Hematopoietic multipotent progenitor cell treated with erythropoietin and hydrocortisone succinate and interleukin-3 and kit ligand, for 6 days (in vitro differentiated cells): ENCODE measurements at regions not wholly inside any gene's neighbourhood (a gene's known extent, or its start where the extent isn't known, plus 50 kb on each side); places are given as distances from the start of the nearest gene placed in this dataset.
"Not testable (repeated sequence)": the region's sequence is repeated elsewhere in the genome, so short reads cannot be mapped to it uniquely, and the experiment has no call there.

ENCODE experiments used
- DNase-seq: peaks from one replicate; pipeline ENCODE4 v3.0.0-alpha.2; 2015

DNA sequence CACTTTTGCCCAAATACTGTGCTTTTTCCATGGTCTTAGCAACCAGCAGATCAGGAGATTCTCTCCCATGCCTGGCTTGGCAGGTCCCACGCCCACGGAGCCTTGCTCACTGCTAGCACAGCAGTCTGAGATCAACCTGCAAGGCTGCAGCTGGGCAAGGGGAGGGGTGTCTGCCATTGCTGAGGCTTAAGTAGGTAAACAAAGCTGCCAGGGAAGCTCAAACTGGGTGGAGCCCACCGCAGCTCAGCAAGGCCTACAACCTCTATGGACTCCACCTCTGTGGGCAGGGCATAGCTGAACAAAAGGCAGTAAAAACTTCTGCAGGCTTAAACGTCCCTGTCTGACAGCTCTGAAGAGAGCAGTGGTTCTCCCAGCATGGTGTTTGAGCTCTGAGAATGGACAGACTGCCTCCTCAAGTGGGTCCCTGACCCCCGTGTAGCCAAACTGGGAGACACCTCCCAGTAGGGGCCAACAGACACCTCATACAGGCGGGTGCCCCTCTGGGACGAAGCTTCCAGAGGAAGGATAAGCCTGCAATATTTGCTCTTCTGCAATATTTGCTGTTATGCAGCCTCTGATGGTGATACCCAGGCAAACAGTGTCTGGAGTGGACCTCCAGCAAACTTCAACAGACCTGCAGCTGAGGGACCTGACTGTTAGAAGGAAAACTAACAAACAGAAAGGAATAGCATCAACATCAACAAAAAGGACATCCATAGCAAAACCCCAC lies 132.8 kb upstream of the STARD13 start:
- not testable (repeated sequence) for DNase-seq

DNA sequence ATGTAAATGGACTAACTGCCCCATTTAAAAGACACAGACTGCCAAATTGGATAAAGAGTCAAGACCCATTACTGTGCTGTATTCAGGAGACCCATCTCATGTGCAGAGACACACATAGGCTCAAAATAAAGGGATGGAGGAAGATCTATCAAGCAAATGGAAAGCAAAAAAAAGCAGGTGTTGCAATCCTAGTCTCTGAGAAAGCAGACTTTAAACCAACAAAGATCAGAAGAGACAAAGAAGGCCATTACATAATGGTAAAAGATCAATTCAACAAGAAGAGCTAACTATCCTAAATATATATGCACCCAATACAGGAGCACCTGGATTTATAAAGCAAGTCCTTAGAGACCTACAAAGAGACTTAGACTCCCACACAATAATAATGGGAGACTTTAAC lies 134.6 kb upstream of the STARD13 start:
- DNase-seq = not testable (repeated sequence)

DNA sequence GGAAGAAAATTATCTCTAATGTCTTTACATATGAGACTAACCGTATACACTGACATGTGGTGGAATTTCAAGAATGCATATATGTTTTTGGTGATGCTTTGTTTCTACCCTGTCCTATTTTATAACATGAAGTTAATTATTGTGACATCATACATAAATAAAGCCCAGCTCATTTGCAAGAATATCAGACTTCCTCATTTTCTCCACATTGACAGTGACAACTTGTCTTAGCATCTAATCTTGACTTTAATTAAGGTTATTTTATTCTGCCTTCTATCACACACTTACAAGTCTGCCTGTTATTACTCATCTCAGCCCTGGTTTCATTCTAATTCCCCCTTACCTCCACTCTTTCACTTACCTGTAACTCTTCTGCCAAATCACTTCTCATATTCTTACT lies 140.6 kb upstream of the STARD13 start:
- DNase-seq = peak; percentile 7

DNA sequence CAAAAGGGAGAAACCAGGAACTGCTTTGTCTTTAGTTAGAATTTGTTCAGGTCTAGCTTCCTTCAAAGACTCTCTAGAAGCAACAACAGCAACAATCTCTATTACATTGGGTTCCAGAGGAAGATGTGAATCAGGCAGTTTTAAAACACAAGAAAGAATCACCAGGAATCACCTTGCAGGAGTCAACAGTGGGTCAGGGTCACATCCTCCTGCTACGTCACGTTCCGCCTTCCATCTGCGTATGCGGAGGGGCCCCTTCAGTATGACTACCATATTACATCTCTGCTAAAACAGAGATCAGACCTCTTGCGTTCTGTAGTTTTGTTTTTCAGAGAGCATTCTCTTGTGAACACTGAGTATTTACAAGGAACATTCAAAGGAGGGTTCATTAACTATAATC lies 147.8 kb upstream of the STARD13 start:
- DNase-seq = no peak

DNA sequence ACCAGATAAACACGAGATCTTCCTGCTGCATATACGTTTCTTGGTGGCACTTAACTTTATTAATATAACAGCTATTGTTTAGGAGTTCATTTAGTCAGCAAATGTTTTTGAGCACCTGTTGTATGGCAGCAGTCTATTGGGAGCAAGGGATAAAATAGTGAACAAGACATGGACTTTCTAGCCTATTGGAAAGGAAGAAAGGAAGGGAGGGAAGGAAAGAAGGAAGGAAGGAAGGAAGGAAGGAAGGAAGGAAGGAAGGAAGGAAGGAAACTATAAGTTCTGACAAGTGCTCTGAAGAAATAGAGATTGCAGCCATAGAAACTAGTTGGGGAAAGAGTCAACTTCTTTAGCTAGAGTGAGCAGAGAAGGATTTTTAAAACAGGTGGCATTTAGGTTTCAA lies 149.1 kb upstream of the STARD13 start:
- no peak for DNase-seq

DNA sequence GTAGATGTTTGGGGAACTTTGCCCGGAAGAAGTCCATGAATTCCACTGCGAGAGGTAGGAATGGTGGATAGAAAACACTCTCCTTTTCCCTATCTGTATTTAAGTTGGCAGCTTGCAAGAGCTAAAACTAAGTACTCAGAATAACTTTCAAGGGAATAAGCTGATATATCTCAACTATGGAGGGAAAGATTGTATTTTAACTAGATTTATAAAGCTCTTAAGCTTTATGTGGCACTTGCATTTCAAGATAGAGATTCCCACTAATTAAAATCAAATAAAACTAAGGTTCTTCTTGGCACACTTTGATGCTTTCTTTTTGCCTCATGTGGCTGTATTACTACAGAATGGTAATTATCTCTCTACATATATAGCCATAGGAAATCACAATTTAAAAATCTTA lies 149.7 kb upstream of the STARD13 start:
- DNase-seq = no peak

DNA sequence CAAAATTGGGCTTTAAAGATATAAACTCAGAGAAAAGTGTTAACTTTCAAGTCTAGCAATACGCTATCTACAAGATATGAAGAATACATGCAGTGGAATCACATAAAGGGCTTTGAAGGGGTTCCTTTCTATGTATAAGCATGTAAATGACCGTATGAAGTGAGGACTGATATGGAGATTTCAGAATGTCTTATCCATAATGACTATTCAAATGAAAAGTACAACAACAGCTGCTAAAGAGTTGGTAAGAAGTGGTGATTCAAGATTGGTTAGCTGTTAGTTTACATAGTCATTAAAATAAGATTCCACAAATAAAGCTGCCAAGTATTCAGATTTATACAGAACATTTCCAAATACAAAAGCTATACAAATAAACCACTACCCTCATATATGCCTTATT lies 153.4 kb upstream of the STARD13 start:
- no peak for DNase-seq

DNA sequence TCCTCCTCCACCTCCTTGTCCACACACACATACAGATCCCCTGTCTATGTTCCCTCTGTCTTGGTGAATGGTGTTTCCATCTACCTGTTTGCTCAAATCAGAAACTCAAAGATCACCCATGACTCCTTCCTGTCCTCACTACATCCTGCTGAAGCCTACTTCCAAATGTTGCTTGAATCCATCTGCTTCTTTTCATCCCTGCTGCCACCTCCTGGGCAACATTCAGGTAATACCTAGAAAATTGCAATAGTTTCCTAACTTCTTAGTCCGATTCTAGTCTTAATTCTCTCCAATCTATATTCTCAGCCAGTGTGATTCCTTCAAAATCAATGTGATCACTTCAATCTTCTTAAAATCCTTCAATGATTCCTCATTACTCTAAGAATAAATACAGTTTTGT lies 155.5 kb upstream of the STARD13 start:
- peak; percentile 41 for DNase-seq

DNA sequence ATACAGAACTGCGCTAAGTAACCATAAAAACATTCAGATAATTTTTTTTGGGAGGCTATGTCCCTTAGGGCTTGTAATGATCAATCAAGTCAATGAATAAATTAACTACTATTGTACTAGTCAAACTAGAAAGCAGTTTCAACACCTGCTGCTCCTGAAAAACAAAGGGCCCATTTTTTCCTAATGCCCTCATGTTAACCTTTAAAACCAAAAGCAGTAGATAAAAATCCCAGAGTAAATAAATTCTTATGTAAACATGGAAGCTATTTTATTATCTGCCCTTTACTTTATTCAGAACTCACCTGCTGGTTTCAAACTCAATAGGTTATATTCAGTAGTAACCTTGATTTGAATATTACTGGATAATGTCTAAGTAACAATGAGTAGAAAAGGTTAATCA lies 159.5 kb upstream of the STARD13 start:
- no peak for DNase-seq

DNA sequence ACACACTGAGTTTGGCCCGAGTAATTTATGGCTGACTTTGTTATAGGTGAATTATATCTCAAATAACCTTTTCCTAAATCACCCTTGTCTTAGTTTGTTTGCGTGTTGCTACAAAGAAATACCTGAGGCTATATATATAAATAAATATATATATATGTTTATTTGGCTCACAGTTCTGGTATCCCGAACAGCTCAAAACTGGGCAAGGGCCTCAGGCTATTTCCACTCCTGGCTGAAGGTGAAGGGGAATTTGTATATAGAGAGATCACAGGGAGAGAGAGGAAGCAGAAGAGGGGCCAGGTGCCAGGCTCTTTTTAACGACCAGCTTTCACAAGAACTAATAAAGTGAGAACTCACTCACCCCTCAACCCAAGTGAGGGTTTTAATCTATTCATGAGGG lies 159.9 kb upstream of the STARD13 start:
- no peak for DNase-seq

DNA sequence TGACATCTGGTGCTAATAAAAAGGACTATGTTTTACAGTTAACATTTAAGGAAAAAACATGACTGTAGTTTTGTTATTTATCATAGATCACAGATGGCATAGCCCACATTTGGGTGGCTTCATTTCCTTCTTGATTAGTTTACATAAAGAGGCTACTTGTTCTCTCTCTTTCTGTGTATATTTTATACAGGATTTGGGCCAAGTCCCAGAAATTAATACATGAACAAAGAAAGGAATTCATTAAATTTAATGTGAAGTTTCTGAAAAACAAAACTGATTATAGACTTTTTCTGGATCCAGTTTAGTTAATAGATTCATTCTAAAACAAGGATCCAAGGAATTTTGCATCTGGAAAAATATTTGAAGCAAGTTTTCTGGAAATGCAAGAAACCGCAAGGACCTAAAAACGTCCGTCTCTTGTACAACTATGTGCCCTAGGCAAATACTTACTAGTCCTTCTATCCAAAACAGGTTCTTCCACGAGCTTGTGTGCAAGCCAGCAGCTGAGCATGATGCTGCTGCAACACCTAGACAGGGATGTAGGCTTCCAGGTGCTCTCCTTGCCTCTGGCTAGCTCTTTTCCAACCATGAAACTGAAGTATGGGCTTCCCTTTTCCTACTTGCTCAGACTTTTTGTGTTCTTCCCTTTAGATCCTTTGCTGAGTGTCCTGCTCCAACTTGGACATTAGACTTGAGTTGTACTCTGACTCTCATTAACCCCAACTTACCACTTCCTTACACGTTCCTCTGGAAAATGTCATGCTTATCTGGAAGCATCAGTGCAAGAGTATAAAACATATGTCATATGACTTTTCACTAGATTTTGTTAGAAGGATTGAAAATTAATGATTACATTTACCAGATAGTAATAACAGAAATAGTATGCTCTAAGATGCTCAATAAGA lies 161.5 kb upstream of the STARD13 start:
- DNase-seq = no peak

DNA sequence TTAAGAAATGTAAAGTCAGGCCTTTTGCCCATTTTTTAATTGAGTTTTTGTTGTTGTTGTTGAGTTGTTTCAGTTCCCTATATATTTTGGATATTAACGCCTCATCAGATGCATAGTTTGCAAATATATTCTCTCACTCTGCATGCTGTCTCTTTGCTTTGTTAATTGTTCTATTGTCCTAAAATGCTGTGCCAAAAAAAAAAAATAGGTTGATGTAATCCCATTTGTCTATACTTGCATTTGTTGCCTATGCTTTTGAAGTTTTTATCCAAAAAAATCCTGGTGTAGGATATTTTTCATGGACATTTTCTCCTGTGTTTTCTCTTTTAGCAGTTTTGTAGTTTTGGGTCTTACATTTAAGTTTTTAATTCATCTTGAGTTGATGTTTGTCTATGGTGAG lies 163.3 kb upstream of the STARD13 start:
- no peak for DNase-seq

DNA sequence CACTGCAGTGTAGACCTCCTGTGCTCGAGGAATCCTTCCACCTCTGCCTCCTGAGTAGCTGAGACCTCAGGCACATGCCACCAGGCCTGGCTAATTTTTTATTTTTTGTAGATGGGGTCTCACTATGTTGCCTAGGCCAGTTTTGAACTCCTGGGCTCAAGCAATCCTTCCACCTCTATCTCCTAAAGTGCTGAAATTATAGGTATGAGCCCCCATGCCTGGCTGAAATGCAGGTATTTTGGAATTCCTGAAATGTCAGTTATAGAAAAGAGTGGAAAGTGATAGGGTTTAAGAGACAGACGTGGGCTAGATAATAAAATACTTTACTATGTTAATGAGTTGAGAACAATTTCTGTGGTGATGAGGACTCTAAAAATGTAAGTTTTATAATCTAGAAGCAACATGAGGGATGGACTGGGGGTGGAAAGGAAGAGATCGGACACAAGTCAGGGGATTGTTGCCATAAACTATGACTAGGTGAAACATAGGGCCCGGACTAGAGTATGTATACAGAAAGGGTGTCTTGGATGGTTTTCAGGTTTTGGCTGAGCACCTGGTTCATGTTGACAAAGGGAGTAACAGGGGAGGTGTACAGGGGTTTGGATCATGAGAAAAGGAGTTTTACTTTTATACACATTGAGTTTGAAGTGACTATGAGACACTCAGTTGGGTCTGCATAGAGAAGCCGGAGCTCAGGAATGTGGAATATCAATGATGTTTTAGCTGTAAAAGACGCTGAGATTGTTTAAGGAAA lies 165.6 kb upstream of the STARD13 start:
- no peak for DNase-seq

DNA sequence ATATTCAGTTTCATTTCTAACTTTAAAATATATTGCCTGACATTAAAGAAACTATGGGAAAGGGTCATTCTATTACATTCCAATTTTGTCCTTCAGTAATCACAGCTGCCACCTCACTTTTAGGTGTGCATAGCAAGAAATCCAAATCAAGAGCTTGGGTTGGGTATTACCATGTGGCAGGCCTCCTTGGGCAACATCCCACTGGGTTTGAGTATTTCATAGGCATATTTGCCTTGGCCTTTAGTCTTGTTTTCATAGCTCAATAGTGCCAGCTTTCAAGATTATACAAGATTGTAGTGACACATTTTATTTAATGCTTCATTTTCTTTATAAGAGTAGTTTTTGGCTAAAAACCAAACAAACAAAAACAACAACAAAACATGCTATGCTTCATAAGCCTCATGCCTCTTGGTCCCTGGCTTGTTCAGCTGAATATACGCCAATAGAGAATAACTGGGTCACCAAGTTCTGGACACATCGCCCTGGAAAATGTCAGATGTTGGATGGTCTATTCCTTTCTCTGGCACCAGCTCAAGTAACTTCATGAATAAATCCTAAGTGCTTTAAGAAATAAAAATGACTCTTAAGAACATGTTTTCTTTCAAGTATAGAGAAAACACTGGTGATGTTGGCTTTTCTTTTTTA lies 167.4 kb upstream of the STARD13 start:
- DNase-seq = no peak

DNA sequence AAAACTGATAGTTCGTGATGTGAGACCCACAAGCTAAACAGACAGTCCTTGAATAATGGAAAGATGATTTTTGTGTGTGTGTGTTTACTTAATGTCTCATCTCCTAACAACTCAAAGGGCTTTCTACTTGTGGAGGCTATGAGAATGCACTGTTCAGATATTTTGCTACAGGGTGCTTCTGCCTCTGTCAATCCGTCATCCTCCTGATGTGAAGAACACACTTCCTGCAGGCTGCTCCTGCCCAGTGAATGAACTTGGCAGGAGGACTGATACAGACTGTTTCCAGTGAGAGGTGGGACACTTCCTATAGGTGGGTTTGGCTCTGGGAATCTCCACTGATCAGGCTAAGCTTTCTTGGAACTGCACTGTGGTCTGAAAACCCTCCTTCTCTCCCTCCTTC lies 168.4 kb upstream of the STARD13 start:
- no peak for DNase-seq

DNA sequence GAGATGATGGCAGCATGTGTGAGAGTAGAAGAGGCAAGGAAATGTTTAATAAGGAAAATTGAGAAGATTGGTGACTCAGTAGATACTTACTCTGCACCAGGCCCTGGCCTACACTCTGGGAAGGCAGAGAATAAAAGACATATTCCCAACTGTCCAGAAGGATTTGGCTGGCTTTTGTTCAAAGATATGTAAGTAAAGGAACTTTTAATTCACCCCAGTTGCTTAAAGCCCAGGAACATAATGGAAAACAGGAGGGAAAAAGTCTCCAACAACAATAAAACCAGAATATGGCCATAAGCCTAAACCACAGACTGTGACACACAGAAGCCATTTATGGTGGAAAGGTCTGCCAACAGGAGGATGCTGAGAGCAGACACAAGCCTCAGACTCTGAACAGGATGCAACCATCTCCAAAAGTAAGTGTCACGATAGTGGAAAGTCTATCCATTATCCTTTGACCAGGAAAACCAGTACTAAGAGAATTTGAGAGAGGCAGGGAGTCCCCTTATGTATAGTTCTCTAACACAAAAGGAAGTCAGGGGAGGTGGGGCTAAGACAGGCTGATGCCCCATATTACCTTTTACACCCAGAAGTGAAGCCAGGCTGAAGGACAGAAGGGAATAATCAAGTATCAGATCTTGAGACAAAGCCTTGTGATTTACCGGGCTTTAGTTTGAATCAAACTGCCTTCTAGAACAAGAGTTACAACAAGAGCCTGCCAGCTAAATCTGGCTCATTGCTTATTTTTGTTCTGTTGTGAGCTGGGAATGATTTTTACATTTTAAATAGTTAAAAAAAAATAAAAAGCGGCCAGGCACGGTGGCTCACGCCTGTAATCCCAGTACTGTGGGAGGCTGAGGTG lies 169.5 kb upstream of the STARD13 start:
- DNase-seq = no peak

DNA sequence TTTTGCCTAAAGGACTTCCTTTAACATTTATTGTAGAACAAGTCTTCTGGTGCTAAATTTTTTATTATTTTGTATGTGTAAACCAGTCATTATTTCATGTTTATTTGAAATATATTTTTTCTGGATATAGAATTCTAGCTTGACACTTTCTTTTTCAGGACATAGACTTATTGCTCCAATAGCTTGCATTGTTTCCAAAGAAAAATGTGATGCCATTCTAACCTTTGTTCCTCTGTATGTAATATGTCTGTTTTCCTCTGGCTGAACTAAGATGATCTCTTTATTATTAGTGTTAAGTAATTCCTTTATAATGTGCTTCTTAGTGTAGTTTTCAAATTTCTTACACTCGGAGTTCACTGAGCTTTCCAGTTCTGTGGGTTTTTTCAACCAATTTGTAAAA lies 174.1 kb upstream of the STARD13 start:
- DNase-seq = no peak

DNA sequence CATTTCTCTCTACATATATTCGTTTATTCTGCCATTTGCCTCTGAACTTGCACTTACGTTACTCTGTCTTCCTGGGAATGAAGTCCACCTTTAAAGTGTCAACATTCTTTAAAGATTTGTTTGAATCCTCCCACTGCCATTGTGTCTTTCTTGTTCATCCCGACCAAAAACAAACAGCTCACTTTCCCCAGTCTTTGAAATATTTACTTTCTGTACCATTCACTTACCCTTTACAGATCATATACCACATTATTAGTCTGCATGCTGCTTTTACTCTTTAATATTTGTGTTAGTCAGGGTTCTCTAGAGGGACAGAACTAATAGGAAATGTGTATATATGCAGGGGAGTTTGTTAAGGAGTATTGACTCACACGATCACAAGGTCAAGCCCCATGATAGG lies 176.6 kb upstream of the STARD13 start:
- no peak for DNase-seq

DNA sequence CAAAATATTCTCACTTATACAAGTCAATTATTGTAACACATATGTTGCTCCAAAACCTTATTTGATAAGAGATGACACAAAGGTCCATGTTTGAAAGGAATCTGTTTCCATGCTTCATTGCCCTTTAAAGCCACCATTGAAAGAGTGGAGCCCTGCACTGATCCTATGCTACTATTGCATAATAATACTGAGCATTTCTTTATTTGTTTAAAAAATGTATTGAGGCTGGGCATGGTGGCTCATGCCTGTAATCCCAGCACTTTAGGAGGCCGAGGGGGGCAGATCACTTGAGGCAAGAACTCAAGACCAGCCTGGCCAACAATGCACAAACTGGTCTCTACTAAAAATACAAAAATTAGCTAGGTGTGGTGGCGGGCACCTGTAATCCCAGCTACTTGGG lies 178.8 kb upstream of the STARD13 start:
- DNase-seq = no peak

DNA sequence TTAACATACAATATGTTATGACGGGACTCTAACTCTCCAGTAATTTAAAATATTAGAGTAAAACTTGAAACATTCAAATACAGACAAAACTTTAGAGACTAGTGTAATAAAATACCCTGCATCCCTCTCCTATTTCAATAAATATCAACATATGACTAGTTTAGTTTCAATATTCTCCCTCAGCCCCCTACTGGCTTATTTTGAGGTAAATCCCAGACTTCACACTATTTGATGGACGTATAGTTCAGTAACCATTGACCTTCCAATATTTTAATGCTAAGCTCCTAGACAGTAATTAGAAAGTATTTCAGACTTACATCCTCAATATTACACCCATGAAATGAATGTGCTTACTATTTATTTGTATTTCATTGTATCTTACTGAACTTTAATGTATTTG lies 180.7 kb upstream of the STARD13 start:
- peak; percentile 11 for DNase-seq

DNA sequence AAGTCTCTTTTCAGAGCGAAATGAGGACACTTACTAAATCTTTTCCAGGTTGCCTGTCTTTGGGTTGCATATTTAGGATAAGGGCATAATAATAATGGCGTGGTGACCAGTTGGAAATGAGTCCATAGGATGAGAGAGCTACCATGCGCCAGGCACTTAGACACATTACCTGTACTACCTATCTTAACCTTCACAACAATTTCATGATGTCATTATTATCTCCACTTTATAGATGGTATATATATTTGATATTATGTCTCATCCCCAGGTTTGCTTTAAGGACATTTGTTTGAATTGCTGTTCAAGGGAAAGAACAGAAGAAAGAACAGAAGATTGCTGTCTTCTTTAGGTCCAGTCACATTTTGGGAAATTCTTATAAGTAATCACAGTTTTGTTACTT lies 182.0 kb upstream of the STARD13 start:
- no peak for DNase-seq

DNA sequence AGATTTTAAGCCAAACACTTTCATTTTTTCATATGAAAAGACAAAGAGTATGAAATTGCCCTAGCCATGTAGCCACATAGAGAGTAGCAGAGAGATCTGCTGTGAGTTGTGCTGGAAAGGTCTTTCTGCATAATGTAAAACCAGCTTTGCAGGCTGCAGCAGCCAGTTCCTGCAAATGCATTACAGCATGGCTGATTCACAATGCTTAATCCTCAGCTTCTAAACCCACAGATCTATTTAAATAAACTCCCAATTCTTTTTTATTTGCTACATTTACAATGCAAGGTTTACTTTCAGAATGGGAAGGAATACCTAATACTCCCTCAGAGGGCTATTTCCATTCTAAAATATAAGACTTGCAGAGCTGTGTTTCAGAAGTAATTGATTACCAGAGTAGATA lies 185.6 kb upstream of the STARD13 start:
- no peak for DNase-seq
